ENCODE measurements at regions not wholly inside any gene's neighbourhood (a gene's known extent, or its start where the extent isn't known, plus 50 kb on each side); places are given as distances from the start of the nearest gene placed in this dataset.

DNA sequence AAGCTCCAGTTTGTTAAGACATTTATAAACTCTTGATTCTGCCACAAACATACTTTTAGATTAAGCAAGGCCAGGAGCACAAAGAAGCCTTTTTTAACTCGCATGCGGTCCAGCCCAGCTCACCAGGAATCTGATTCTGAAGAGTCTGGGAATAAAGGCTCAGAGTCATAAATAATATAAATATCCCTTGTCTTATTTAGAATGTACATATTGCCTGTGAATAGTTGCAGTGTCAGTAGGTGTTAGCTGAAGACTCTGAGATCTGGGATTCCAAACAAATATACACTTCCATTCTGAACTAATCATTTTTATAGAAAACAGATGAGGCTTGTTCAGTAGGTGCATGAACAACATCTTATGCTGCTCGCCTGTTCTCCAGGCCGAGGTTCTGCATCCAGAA lies 59.1 kb upstream of the ELAC2 start:
- DNase-seq = no peak

GRCh38 chr17:13074026-13074425 lies 56.2 kb upstream of the ELAC2 start:
- DNase-seq = no peak

DNA sequence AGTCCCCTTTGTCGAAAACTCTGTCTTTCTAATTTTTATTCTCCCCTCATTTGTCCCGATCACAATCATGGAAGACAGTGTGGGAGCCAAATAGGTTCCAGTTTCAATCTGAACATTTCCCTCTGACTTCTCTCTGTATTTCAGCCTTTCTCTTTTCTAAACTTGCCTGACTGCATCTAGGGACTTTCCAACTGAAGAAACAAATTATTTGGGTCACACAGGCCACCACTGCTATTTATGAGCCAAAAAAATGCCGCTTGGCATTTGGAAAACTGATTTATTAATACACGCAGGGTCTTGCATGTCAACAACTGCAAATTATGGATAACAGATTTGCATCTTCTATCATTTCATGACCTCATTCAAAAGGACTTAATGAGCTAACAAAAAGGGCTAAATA lies 55.2 kb upstream of the ELAC2 start:
- DNase-seq = no peak

- no peak for DNase-seq
These were observed 52.9 kb upstream of the ELAC2 start for GRCh38 chr17:13070732-13071131.

DNA sequence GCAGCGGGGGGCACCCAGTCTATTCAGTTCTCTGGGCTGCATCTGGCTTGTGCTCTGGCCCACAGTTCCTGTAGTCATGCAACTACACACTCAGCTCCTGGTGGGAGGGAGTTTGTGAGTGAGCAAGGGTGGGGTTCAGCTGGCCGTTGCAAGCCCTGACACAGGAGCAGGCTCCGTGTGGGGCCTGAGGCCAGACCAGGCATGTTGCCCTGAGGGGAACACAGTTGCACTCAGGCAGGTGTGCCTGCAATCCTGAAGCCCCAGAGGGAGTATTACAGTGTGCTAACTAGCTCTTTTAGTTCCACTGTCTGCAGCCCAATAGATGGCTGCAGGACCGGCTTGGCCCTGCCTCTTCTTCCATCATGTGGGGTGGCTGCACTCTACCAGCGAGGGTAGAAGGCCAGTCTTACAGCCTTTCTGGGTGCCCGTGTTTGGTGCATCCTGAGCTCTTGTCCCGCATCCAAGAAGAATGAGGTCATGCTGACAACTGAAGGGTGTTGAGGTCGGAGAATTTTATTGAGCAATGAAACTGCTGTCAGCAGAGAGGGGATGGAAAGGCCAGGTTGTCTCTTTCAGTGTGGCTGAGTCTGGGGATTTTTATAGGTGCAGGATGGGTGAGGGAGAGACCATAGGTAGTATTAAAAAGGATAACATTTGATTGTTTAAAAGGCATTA lies 49.9 kb upstream of the ELAC2 start:
- DNase-seq = no peak

Data from CD4-positive, alpha-beta T cell treated with Interferon alpha-2 for 1 hour (primary cell).